ENCODE measurements at regions not wholly inside any gene's neighbourhood (a gene's known extent, or its start where the extent isn't known, plus 50 kb on each side); places are given as distances from the start of the nearest gene placed in this dataset.

GRCh38 chr7:41877118-41877517, 174.2 kb upstream of the INHBA start:
- DNase-seq: no peak

GRCh38 chr7:41875513-41875912, 172.6 kb upstream of the INHBA start:
- no peak for DNase-seq

GRCh38 chr7:41874201-41874785, 171.4 kb upstream of the INHBA start:
- no peak for DNase-seq

GRCh38 chr7:41873741-41874140, 170.9 kb upstream of the INHBA start:
- DNase-seq: no peak

GRCh38 chr7:41872966-41873365, 170.1 kb upstream of the INHBA start:
- no peak for DNase-seq

- DNase-seq: no peak
Observed at GRCh38 chr7:41870461-41871138, 167.7 kb upstream of the INHBA start.

GRCh38 chr7:41869997-41870396, 167.1 kb upstream of the INHBA start:
- DNase-seq: no peak

- no peak for DNase-seq
Observed at GRCh38 chr7:41869596-41869995, 166.7 kb upstream of the INHBA start.

- no peak for DNase-seq
Observed at GRCh38 chr7:41869091-41869490, 166.2 kb upstream of the INHBA start.

GRCh38 chr7:41867639-41868280, 164.9 kb upstream of the INHBA start:
- DNase-seq: no peak

GRCh38 chr7:41862261-41862660, 159.4 kb upstream of the INHBA start:
- DNase-seq: no peak

GRCh38 chr7:41861642-41862041, 158.8 kb upstream of the INHBA start:
- no peak for DNase-seq

GRCh38 chr7:41858201-41858600, 155.3 kb upstream of the INHBA start:
- DNase-seq: no peak

GRCh38 chr7:41855798-41856197, 152.9 kb upstream of the INHBA start:
- DNase-seq: no peak

GRCh38 chr7:41847606-41848005, 144.7 kb upstream of the INHBA start:
- no peak for DNase-seq

GRCh38 chr7:41847151-41847550, 144.3 kb upstream of the INHBA start:
- no peak for DNase-seq

GRCh38 chr7:41842956-41843355, 140.1 kb upstream of the INHBA start:
- no peak for DNase-seq

- DNase-seq: no peak
Observed at GRCh38 chr7:41837916-41838315, 135.0 kb upstream of the INHBA start.

GRCh38 chr7:41835976-41836530, 133.2 kb upstream of the INHBA start:
- DNase-seq: no peak

GRCh38 chr7:41834805-41835694, 132.2 kb upstream of the INHBA start:
- no peak for DNase-seq

GRCh38 chr7:41832941-41833340, 130.1 kb upstream of the INHBA start:
- no peak for DNase-seq

- DNase-seq: no peak
Observed at GRCh38 chr7:41830271-41830670, 127.4 kb upstream of the INHBA start.

GRCh38 chr7:41828911-41829310, 126.0 kb upstream of the INHBA start:
- DNase-seq: no peak

All from NCI-H2029 treated with DMSO at 0.1 percent for 48 hours (cell line).